Uterus (tissue), 3 donors: ENCODE measurements at regions not wholly inside any gene's neighbourhood (a gene's known extent, or its start where the extent isn't known, plus 50 kb on each side); places are given as distances from the start of the nearest gene placed in this dataset.

ENCODE experiments used
- DNase-seq, 2 donors: peaks; one replicate each; pipeline ENCODE4 v3.0.0-alpha.2; 2019 to 2020
- H3K27ac ChIP-seq, 2 donors: fragments of 200-600 bp; sonication (generic); 1 replicate in 1 of 2; 2 replicates in 1 of 2; pipeline ENCODE4 v1.5.1; 2016 to 2018
- H3K27me3 ChIP-seq, 2 donors: fragments of 200-600 bp; sonication (generic); one replicate each; pipeline ENCODE4 v1.5.1; 2018 to 2019; ENCODE audit warnings: control low read depth in 1 of 2
- H3K36me3 ChIP-seq, 2 donors: fragments of 200-600 bp; sonication (generic); one replicate each; pipeline ENCODE4 v1.5.1; 2019; ENCODE audit warnings: control low read depth in 1 of 2
- H3K4me1 ChIP-seq, 2 donors: fragments of 200-600 bp; sonication (generic); one replicate each; pipeline ENCODE4 v1.5.1; 2018 to 2019; ENCODE audit warnings: control low read depth in 1 of 2
- H3K4me3 ChIP-seq, 2 donors: fragments of 200-600 bp; sonication (generic); 1 replicate in 1 of 2; 2 replicates in 1 of 2; pipeline ENCODE4 v1.5.1; 2018 to 2019; ENCODE audit warnings: mild to moderate bottlenecking in 1 of 2
- H3K9me3 ChIP-seq, 2 donors: fragments of 200-600 bp; sonication (generic); one replicate each; pipeline ENCODE4 v1.5.1; 2019; ENCODE audit warnings: control low read depth in 1 of 2
- POLR2A ChIP-seq, 2 donors: fragments of 450-650 bp; IDR thresholded peaks; one replicate each; pipeline ENCODE4 v1.6.1; 2016; ENCODE audit warnings: antibody characterized with exemption in 2 of 2, mild to moderate bottlenecking in 1 of 2, moderate library complexity in 1 of 2
- intact Hi-C: fragments of 100-400 bp; cut with DNase I; formaldehyde crosslinking; loops from one replicate; pipeline ENCODE4 v1.15.1; 2023; ENCODE audit warnings: low total_unique reads
- TF ChIP-seq, protein P1 (sequence below), 4 experiments: fragments of 200-600 bp in 2 of 4; fragments of 450-650 bp in 2 of 4; sonication (generic) in 2 of 4; IDR thresholded peaks; one replicate each; pipeline ENCODE4 v1.5.1; 2016 to 2019; ENCODE audit warnings: antibody characterized with exemption in 4 of 4, mild to moderate bottlenecking in 2 of 4, moderate library complexity in 1 of 4
- donor health status: DM: yes; HTN: yes; CAD: no.

DNA sequence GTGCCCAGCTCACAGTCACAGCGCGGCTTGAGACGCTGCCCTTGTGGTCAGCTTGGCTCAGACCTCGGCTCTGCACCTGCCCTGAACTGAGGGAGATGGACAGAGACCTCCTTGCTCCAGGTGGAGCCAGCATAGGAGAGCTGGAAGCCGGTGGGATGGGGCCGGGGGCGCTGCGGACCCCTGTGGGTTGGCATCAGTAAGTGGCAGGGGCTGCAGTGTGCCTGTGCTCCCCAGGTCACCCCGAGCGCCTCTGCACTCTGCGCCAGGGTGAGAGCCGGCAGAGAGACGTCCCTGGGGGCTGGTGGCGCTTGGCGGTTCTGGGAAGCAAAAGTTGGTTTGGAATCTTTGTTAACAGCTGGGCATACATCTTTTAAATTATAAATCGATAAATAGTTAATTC, 105.6 kb upstream of the TTC34 start:
- Histone ChIP-seq H3K36me3 (no peaks in the 10 kb centered on the region), H3K27ac (no peak overlapping the region), H3K9me3 (no peaks in the 10 kb centered on the region), H3K27me3 (no peaks in the 10 kb centered on the region), H3K4me1 (no peaks in the 10 kb centered on the region), H3K4me3 (no peak overlapping the region)
- intact Hi-C loops = no loop called here
- TF ChIP-seq POLR2A (IDR thresholded peaks at IDR 0.05) = no peak
- TF ChIP-seq, protein P1, sequence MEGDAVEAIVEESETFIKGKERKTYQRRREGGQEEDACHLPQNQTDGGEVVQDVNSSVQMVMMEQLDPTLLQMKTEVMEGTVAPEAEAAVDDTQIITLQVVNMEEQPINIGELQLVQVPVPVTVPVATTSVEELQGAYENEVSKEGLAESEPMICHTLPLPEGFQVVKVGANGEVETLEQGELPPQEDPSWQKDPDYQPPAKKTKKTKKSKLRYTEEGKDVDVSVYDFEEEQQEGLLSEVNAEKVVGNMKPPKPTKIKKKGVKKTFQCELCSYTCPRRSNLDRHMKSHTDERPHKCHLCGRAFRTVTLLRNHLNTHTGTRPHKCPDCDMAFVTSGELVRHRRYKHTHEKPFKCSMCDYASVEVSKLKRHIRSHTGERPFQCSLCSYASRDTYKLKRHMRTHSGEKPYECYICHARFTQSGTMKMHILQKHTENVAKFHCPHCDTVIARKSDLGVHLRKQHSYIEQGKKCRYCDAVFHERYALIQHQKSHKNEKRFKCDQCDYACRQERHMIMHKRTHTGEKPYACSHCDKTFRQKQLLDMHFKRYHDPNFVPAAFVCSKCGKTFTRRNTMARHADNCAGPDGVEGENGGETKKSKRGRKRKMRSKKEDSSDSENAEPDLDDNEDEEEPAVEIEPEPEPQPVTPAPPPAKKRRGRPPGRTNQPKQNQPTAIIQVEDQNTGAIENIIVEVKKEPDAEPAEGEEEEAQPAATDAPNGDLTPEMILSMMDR (IDR thresholded peaks at IDR 0.05) = no peak
- DNase-seq = no peak

- Histone ChIP-seq H3K27ac (no peak overlapping the region), H3K36me3 (no peaks in the 10 kb centered on the region), H3K9me3 (no peaks in the 10 kb centered on the region), H3K4me3 (no peak overlapping the region), H3K27me3 (no peaks in the 10 kb centered on the region), H3K4me1 (no peaks in the 10 kb centered on the region)
- TF ChIP-seq, protein P1 (IDR thresholded peaks at IDR 0.05) = no peak
- TF ChIP-seq POLR2A (IDR thresholded peaks at IDR 0.05) = no peak
- intact Hi-C loops = no loop called here
- no peak for DNase-seq
These were observed 106.6 kb upstream of the TTC34 start for GRCh38 chr1:2908081-2908480.

DNA sequence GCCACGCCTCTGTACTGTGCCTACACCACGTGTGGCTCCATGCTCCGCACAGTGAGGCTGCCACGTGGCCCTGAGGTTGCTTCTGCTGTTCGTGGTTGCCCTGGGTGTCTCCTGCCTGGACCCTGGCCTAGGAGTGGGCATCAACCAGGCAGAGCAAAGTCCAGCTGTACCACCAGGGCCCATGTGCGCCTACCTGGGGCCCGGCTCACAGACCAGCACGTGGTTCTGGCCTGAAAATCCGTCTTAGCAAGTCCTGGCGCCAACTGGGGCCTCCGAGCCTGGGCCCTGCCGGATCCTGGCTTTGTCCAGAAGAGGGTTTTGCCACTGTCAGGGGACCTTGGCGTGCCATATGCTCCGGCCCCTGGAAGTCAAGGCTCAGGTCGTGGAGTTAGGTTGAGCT, 107.1 kb upstream of the TTC34 start:
- no peak overlapping the region for H3K4me3 ChIP-seq
- H3K4me1 ChIP-seq = no peaks in the 10 kb centered on the region
- H3K27ac ChIP-seq = no peak overlapping the region
- H3K9me3 ChIP-seq = no peaks in the 10 kb centered on the region
- no peaks in the 10 kb centered on the region for H3K27me3 ChIP-seq
- TF ChIP-seq, protein P1 (IDR thresholded peaks at IDR 0.05) = no peak
- no peak for TF ChIP-seq POLR2A (IDR thresholded peaks at IDR 0.05)
- no peaks in the 10 kb centered on the region for H3K36me3 ChIP-seq
- no peak for DNase-seq
- intact Hi-C loops = no loop called here

- Histone ChIP-seq H3K27me3 (no peaks in the 10 kb centered on the region), H3K36me3 (no peaks in the 10 kb centered on the region), H3K9me3 (no peaks in the 10 kb centered on the region), H3K4me1 (no peaks in the 10 kb centered on the region), H3K4me3 (no peak overlapping the region), H3K27ac (no peak overlapping the region)
- DNase-seq = no peak
- no peak for TF ChIP-seq POLR2A (IDR thresholded peaks at IDR 0.05)
- TF ChIP-seq, protein P1 (IDR thresholded peaks at IDR 0.05) = no peak
- intact Hi-C loops = no loop called here
These were observed 108.3 kb upstream of the TTC34 start for GRCh38 chr1:2909797-2910196.

- no peak for DNase-seq
- no peak overlapping the region for H3K4me3 ChIP-seq
- TF ChIP-seq, protein P1 (IDR thresholded peaks at IDR 0.05) = no peak
- TF ChIP-seq POLR2A (IDR thresholded peaks at IDR 0.05) = no peak
- H3K27me3 ChIP-seq = no peaks in the 10 kb centered on the region
- no peak overlapping the region for H3K27ac ChIP-seq
- no peaks in the 10 kb centered on the region for H3K4me1 ChIP-seq
- no peaks in the 10 kb centered on the region for H3K36me3 ChIP-seq
- intact Hi-C loops = no loop called here
- H3K9me3 ChIP-seq = no peaks in the 10 kb centered on the region
These were observed 108.7 kb upstream of the TTC34 start for GRCh38 chr1:2910211-2910610.
